Heart left ventricle (tissue), 13 donors: ENCODE measurements at regions not wholly inside any gene's neighbourhood (a gene's known extent, or its start where the extent isn't known, plus 50 kb on each side); places are given as distances from the start of the nearest gene placed in this dataset.

Experiments used
- CTCF ChIP-seq, 12 donors: fragments of 200-600 bp; sonication (generic) in 4 of 12; IDR thresholded peaks; one replicate each; pipeline versions ENCODE4 v1.5.0 to v1.8.0; 2018 to 2022; ENCODE audit warnings: antibody characterized with exemption in 12 of 12, mild to moderate bottlenecking in 5 of 12
- POLR2A ChIP-seq, 2 donors: fragments of 450-650 bp; IDR thresholded peaks; one replicate each; pipeline ENCODE4 v1.6.1; 2017; ENCODE audit warnings: antibody characterized with exemption in 2 of 2, mild to moderate bottlenecking in 2 of 2, moderate library complexity in 2 of 2
- donor health status: ischemic (EF 13 %, LVEDD 7.1; RV severe dilation, severe dysfunction).
- donor health status: DM: no; HTN: yes; CAD: no.
- donor health status: DM: no; HTN: no; CAD: no.
- donor health status: ischemic (EF 25% LVEDD 6.9; RV normal size, moderate dysfunction).
- donor health status: ischemic (EF 25% LVEDD 5.7; RV mildly dilated, moderate dysfunction).
- donor health status: ischemic (EF 35%, LVEDD 5.7; RV mildly dilated, moderate dysfunction).
- donor health status: nonischemic (EF 11% LVEDD 7.7; RV severe dilation, severe dysfunction).
- donor health status: DM: yes; HTN: yes; CAD: no.
- donor health status: PGD.
- donor health status: ischemic (EF 29% LVEDD 5.4; RV normal size, mild dysfunction).
- donor health status: nonischemic (EF 23%, LVEDD 6.1; RV moderate dilation, normal function).

GRCh38 chr2:193279361-193279760, 1084.6 kb upstream of the TMEFF2 start:
- TF ChIP-seq CTCF (IDR thresholded peaks at IDR 0.05) (no peak), POLR2A (IDR thresholded peaks at IDR 0.05) (no peak)
